K562 (cell line): ENCODE measurements at regions not wholly inside any gene's neighbourhood (a gene's known extent, or its start where the extent isn't known, plus 50 kb on each side); places are given as distances from the start of the nearest gene placed in this dataset.
A peak's percentile ranks its signal among the peaks of the same experiment; 100 is the strongest.

ENCODE experiments used
- CHCHD3 ChIP-seq: fragments of 250-450 bp; sonication (Bioruptor Pico); IDR thresholded peaks from 2 replicates; pipeline ENCODE4 v2.1.2; 2022; ENCODE audit warnings: mild to moderate bottlenecking
- CHD2 ChIP-seq: IDR thresholded peaks from 2 replicates; pipeline ENCODE4 v1.6.1; 2011; ENCODE audit warnings: low read depth, low read length
- EHMT2 ChIP-seq: fragments of 450-650 bp; IDR thresholded peaks from 2 replicates; pipeline ENCODE4 v1.6.1; 2018; ENCODE audit warnings: antibody characterized with exemption
- FOXA1 ChIP-seq: fragments of 450-650 bp; IDR thresholded peaks from 2 replicates; pipeline ENCODE4 v1.6.1; 2016; ENCODE audit warnings: mild to moderate bottlenecking, borderline replicate concordance
- KLF6 ChIP-seq: fragments of 250-450 bp; sonication (Bioruptor Pico); IDR thresholded peaks from 2 replicates; pipeline ENCODE4 v1.4.0; 2020; ENCODE audit warnings: mild to moderate bottlenecking, moderate library complexity, borderline replicate concordance
- RCOR1 ChIP-seq, 2 experiments: IDR thresholded peaks; 2 replicates each; pipeline ENCODE4 v1.6.1; 2012; ENCODE audit warnings: low read depth in 2 of 2, low read length in 2 of 2, borderline replicate concordance in 1 of 2, improper control_type of control experiment in 1 of 2
- RREB1 ChIP-seq: fragments of 250-450 bp; sonication (Bioruptor Pico); IDR thresholded peaks from 2 replicates; pipeline ENCODE4 v1.4.0; 2020
- TRIM28 ChIP-seq: fragments of 450-650 bp; IDR thresholded peaks from 2 replicates; pipeline ENCODE4 v1.6.1; 2017
- ZNF407 ChIP-seq: fragments of 450-650 bp; IDR thresholded peaks from 2 replicates; pipeline ENCODE4 v1.6.1; 2016; ENCODE audit warnings: low read depth

- TF ChIP-seq ZNF407 (no peak), CHD2 (no peak), TRIM28 (no peak), FOXA1 (no peak), EHMT2 (no peak), KLF6 (CRISPR knock-in tag) (no peak), CHCHD3 (CRISPR knock-in tag) (no peak), RREB1 (no peak), RCOR1 (IDR thresholded peaks at IDR 0.05; ENCODE audit: borderline replicate concordance in 1 of 2, low read depth in 2 of 2, low read length in 2 of 2) (0 out of 4 replicates have a peak, but pooled peaks of 1 of the 2 experiments have one; percentile 11)
Observed at GRCh38 chr2:39492095-39492590, 55.1 kb upstream of the MAP4K3 start (continued).
